Loucy (cell line): ENCODE measurements at regions not wholly inside any gene's neighbourhood (a gene's known extent, or its start where the extent isn't known, plus 50 kb on each side); places are given as distances from the start of the nearest gene placed in this dataset.

Source experiments
- CTCF ChIP-seq: fragments of 200-600 bp; sonication (generic); conservative IDR thresholded peaks from 2 replicates; pipeline ENCODE4 v1.5.1; 2014; ENCODE audit warnings: mild to moderate bottlenecking, antibody characterized with exemption, low read length
- EZH2phosphoT487 ChIP-seq: fragments of 200-600 bp; IDR thresholded peaks from 2 replicates; pipeline ENCODE4 v1.6.1; 2018; ENCODE audit warnings: antibody characterized with exemption, mild to moderate bottlenecking, moderate library complexity, borderline replicate concordance

- TF ChIP-seq CTCF: no peak
- TF ChIP-seq EZH2phosphoT487: no peak
Observed at GRCh38 chr1:234544087-234544579, 65.2 kb upstream of the TARBP1 start.
